ENCODE measurements at regions not wholly inside any gene's neighbourhood (a gene's known extent, or its start where the extent isn't known, plus 50 kb on each side); places are given as distances from the start of the nearest gene placed in this dataset.

DNA sequence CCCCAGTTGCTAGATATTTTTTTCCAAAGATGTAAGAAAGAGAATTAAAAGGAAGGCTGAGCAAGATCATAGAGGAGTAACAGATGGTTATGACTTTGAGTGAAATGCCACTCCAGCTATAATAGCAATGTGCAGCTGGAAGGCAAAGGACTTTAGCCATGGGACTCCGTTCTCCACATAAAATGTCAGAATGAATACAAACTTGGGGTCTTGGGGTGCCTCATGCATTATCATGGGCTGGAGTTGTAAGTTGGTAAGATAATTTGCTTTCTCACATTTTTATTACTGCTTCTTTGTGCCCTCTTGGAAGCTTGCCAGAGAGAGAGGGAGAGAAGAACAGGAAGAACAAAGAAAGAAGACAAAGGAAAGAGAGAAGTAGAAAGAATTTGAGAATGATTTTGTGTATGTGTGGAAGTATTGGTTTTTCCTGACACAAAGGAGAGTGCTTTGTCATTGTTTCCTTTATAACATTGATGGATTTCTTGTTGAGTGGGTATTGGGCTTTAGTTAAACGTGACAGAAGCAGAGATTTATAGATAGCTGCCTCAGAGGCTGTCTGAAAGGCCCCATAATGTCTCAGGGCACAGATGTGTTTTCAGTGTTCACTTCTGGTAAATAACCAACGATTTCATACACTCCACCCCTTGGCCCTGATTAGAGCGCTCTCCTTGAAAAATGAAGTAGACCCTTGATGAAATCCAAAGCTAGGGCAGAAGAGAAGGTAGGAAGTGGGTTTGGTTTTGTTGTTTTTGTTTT, 715.3 kb downstream of the NR2F2 start:
- H3K27me3 ChIP-seq (ENCODE audit: insufficient read depth, low read length, poor library complexity), result no peaks in the 10 kb centered on the region
- ATAC-seq (ENCODE audit: insufficient read depth, low read depth) (no peak), DNase-seq (no peak)
- no peaks in the 10 kb centered on the region for H3K9me3 ChIP-seq (ENCODE audit: insufficient read depth, low read length, severe bottlenecking)
- H3K27ac ChIP-seq (ENCODE audit: low read length), result no peak overlapping the region
- H3K36me3 ChIP-seq (ENCODE audit: insufficient read depth, low read length), result no peaks in the 10 kb centered on the region
- H3K4me3 ChIP-seq (ENCODE audit: low read depth in 1 of 2, low read length in 2 of 2), result no peak overlapping the region
- no peaks in the 10 kb centered on the region for H3K4me1 ChIP-seq (ENCODE audit: insufficient read depth, low read length)
- H2AFZ ChIP-seq (ENCODE audit: low read depth, low read length), result no peak overlapping the region
- TF ChIP-seq, protein P1, sequence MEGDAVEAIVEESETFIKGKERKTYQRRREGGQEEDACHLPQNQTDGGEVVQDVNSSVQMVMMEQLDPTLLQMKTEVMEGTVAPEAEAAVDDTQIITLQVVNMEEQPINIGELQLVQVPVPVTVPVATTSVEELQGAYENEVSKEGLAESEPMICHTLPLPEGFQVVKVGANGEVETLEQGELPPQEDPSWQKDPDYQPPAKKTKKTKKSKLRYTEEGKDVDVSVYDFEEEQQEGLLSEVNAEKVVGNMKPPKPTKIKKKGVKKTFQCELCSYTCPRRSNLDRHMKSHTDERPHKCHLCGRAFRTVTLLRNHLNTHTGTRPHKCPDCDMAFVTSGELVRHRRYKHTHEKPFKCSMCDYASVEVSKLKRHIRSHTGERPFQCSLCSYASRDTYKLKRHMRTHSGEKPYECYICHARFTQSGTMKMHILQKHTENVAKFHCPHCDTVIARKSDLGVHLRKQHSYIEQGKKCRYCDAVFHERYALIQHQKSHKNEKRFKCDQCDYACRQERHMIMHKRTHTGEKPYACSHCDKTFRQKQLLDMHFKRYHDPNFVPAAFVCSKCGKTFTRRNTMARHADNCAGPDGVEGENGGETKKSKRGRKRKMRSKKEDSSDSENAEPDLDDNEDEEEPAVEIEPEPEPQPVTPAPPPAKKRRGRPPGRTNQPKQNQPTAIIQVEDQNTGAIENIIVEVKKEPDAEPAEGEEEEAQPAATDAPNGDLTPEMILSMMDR (IDR thresholded peaks at IDR 0.05; ENCODE audit: borderline replicate concordance, extremely low read depth, low read length, poor library complexity, severe bottlenecking), result no peak
- TF ChIP-seq EZH2 (IDR thresholded peaks at IDR 0.05; ENCODE audit: borderline replicate concordance, low read depth, low read length, severe bottlenecking), result no peak
- no peak overlapping the region for H3K4me2 ChIP-seq (ENCODE audit: insufficient read depth, low read length)
- H3K79me2 ChIP-seq (ENCODE audit: insufficient read depth, low read length), result no peaks in the 10 kb centered on the region
- no peak overlapping the region for H3K9ac ChIP-seq (ENCODE audit: low read depth, low read length)
- H4K20me1 ChIP-seq (ENCODE audit: insufficient read depth, low read length), result no peaks in the 10 kb centered on the region

GRCh38 chr15:97052513-97052912, 722.0 kb downstream of the NR2F2 start:
- H3K36me3 ChIP-seq (ENCODE audit: insufficient read depth, low read length), result no peaks in the 10 kb centered on the region
- no peak overlapping the region for H3K4me3 ChIP-seq (ENCODE audit: low read depth in 1 of 2, low read length in 2 of 2)
- no peaks in the 10 kb centered on the region for H3K79me2 ChIP-seq (ENCODE audit: insufficient read depth, low read length)
- no peak overlapping the region for H3K27ac ChIP-seq (ENCODE audit: low read length)
- ATAC-seq (ENCODE audit: insufficient read depth, low read depth) (no peak), DNase-seq (no peak)
- H3K4me1 ChIP-seq (ENCODE audit: insufficient read depth, low read length), result no peaks in the 10 kb centered on the region
- H2AFZ ChIP-seq (ENCODE audit: low read depth, low read length), result no peak overlapping the region
- TF ChIP-seq, protein P1 (IDR thresholded peaks at IDR 0.05; ENCODE audit: borderline replicate concordance, extremely low read depth, low read length, poor library complexity, severe bottlenecking), result no peak
- no peak for TF ChIP-seq EZH2 (IDR thresholded peaks at IDR 0.05; ENCODE audit: borderline replicate concordance, low read depth, low read length, severe bottlenecking)
- H3K27me3 ChIP-seq (ENCODE audit: insufficient read depth, low read length, poor library complexity), result no peaks in the 10 kb centered on the region
- no peaks in the 10 kb centered on the region for H4K20me1 ChIP-seq (ENCODE audit: insufficient read depth, low read length)
- H3K4me2 ChIP-seq (ENCODE audit: insufficient read depth, low read length), result no peak overlapping the region
- H3K9ac ChIP-seq (ENCODE audit: low read depth, low read length), result no peak overlapping the region
- H3K9me3 ChIP-seq (ENCODE audit: insufficient read depth, low read length, severe bottlenecking), result no peaks in the 10 kb centered on the region

- no peak overlapping the region for H3K4me3 ChIP-seq (ENCODE audit: low read depth in 1 of 2, low read length in 2 of 2)
- no peak overlapping the region for H3K4me2 ChIP-seq (ENCODE audit: insufficient read depth, low read length)
- no peaks in the 10 kb centered on the region for H3K4me1 ChIP-seq (ENCODE audit: insufficient read depth, low read length)
- H3K79me2 ChIP-seq (ENCODE audit: insufficient read depth, low read length), result no peaks in the 10 kb centered on the region
- H2AFZ ChIP-seq (ENCODE audit: low read depth, low read length), result no peak overlapping the region
- no peaks in the 10 kb centered on the region for H3K36me3 ChIP-seq (ENCODE audit: insufficient read depth, low read length)
- no peaks in the 10 kb centered on the region for H4K20me1 ChIP-seq (ENCODE audit: insufficient read depth, low read length)
- H3K9me3 ChIP-seq (ENCODE audit: insufficient read depth, low read length, severe bottlenecking), result no peaks in the 10 kb centered on the region
- ATAC-seq (ENCODE audit: insufficient read depth, low read depth) (no peak), DNase-seq (no peak)
- H3K9ac ChIP-seq (ENCODE audit: low read depth, low read length), result no peak overlapping the region
- no peak for TF ChIP-seq EZH2 (IDR thresholded peaks at IDR 0.05; ENCODE audit: borderline replicate concordance, low read depth, low read length, severe bottlenecking)
- TF ChIP-seq, protein P1 (IDR thresholded peaks at IDR 0.05; ENCODE audit: borderline replicate concordance, extremely low read depth, low read length, poor library complexity, severe bottlenecking), result no peak
- H3K27me3 ChIP-seq (ENCODE audit: insufficient read depth, low read length, poor library complexity), result no peaks in the 10 kb centered on the region
- no peak overlapping the region for H3K27ac ChIP-seq (ENCODE audit: low read length)
Measured at GRCh38 chr15:97053635-97054034, 723.1 kb downstream of the NR2F2 start.
